GM21717 (cell line): ENCODE measurements at regions not wholly inside any gene's neighbourhood (a gene's known extent, or its start where the extent isn't known, plus 50 kb on each side); places are given as distances from the start of the nearest gene placed in this dataset.
A peak's percentile ranks its signal among the peaks of the same experiment; 100 is the strongest.
"Not testable (repeated sequence)": the region's sequence is repeated elsewhere in the genome, so short reads cannot be mapped to it uniquely, and the experiment has no call there.

Experiments used
- ATAC-seq: cut with Tn5 transposase; IDR thresholded peaks from one replicate; pipeline ENCODE4 v1.9.1; 2021; ENCODE audit warnings: mild to moderate bottlenecking, moderate library complexity; ENCODE audit not compliant: unreplicated experiment

DNA sequence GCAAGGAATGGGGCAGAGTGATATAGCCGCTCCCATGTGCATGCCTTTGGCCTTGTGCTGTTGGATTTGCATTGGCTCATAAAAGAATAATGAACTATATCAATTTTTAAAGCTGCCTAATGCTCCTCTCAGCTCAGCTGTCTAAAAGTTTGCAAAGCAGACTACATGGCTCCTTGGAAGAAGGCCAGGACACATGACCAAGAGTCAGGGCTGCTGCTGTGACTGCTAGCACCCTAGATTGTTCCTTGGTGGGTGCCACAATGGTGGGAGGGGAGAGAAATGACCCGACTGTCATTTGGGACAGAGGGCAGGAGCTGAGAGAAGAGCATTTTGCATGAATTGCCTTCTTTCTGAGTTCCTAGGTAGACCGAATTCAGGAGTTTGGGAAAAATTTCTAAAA lies 307.9 kb downstream of the PDCD6IP start:
- ATAC-seq = no peak

- ATAC-seq = peak; percentile 35
These were observed 308.4 kb downstream of the PDCD6IP start for GRCh38 chr3:34106879-34107278.

- peak; percentile 68 for ATAC-seq
These were observed 309.2 kb downstream of the PDCD6IP start for GRCh38 chr3:34107669-34108068.

DNA sequence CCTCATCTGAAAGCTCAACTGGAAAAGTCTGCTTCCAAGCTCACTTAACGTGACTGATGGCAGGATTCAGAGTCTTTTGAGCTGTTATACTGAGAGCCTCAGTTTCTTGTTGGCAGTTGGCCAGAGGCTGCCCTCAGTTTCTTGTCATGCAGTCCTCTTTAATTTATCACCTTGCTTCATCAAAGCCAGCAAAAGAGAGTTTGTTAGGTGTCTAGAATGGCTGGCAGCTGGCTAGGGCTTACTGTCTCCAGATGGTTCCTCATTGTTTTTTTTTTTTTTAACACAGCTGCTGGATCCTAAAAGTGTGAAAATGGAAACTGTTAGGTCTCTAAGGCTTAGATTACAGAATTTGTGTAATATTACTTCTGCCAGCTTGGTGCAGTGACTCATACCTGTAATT lies 310.6 kb downstream of the PDCD6IP start:
- ATAC-seq = no peak

- ATAC-seq = peak; percentile 47
These were observed 311.4 kb downstream of the PDCD6IP start for GRCh38 chr3:34109846-34110245.

GRCh38 chr3:34111361-34111760 lies 312.9 kb downstream of the PDCD6IP start:
- no peak for ATAC-seq

DNA sequence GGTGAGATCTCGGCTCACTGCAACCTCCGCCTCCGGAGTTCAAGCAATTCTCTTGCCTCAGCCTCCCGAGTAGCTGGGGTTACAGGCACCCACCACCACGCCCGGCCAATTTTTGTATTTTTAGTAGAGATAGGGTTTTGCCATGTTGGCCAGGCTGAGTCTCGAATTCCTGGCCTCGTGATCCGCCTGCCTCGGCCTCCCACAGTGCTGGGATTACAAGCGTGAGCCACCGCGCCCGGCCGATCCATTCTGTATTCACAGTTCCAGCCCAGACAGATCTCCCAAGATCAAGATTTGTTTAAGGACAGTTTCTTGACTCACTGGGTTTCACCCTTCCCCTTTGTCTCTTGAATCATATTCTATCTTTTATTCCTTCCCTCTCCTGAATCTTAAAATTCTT lies 313.8 kb downstream of the PDCD6IP start:
- not testable (repeated sequence) for ATAC-seq

GRCh38 chr3:34131091-34131490 lies 332.7 kb downstream of the PDCD6IP start:
- no peak for ATAC-seq

- ATAC-seq = no peak
These were observed 333.8 kb downstream of the PDCD6IP start for GRCh38 chr3:34132069-34132692.

DNA sequence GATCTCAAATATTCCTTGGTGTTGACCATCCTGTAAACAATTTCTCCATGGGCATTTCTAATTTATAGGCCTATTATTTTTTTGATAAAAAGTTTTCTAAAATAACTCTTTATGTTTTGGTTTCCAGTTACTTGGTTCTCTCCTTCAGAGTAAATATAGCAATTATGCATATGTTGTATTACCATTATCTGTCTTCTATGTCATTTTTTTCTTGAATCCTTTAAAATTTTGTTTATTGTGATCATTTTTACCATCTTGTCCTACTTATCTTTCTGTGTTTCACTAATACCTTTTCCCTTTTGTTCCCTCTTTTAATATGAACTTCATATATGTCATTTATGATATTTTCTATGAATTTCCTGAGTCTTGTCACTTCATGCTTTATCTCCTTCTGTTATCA lies 341.1 kb downstream of the PDCD6IP start:
- no peak for ATAC-seq

GRCh38 chr3:34140616-34141015 lies 342.2 kb downstream of the PDCD6IP start:
- no peak for ATAC-seq

GRCh38 chr3:34141841-34142337 lies 343.5 kb downstream of the PDCD6IP start:
- ATAC-seq = no peak

DNA sequence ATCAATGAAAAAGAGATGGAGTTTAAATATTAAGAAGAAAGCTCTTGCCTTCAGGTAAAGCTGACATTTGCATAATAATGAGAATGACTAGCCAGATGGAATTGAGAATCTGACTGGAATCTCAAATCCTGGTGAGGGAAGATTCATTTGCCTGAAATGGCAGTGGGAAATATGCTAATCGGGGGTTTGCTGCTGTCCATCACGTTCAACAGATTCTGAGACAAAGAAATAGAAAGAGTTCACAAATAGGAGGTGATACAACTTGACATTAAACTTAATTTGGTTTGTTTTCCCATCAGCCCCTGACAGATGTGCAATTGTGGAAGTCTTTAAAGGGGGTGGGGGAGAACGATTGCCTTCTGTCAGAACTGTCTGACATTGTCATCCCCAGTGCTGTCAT lies 347.4 kb downstream of the PDCD6IP start:
- no peak for ATAC-seq

- no peak for ATAC-seq
These were observed 348.2 kb downstream of the PDCD6IP start for GRCh38 chr3:34146596-34146995.

GRCh38 chr3:34150992-34151391 lies 352.6 kb downstream of the PDCD6IP start:
- ATAC-seq = peak; percentile 67

- no peak for ATAC-seq
These were observed 354.2 kb downstream of the PDCD6IP start for GRCh38 chr3:34152656-34153055.

DNA sequence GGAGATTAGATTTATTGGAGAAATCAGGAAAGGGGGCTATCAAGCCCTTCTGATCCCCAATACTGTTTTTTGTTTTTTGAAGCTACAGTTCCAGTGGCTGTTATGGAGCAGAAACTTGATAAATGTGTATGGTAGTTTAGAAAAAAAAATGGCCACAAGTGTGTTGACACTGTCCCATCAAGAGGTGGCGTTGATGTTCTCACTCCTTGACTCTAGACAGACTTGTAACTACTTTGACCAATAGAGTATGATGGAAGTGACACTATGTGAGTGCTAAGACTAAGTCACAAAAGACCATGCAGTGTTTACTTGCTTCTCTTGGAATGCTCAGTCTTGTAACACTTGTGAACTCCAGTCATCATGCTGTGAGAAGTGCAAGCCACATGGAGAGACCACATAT lies 356.7 kb downstream of the PDCD6IP start:
- ATAC-seq = no peak

GRCh38 chr3:34155666-34156065 lies 357.2 kb downstream of the PDCD6IP start:
- ATAC-seq = peak; percentile 74

- no peak for ATAC-seq
These were observed 359.1 kb downstream of the PDCD6IP start for GRCh38 chr3:34157491-34157890.

- no peak for ATAC-seq
These were observed 361.4 kb downstream of the PDCD6IP start for GRCh38 chr3:34159613-34160420.

DNA sequence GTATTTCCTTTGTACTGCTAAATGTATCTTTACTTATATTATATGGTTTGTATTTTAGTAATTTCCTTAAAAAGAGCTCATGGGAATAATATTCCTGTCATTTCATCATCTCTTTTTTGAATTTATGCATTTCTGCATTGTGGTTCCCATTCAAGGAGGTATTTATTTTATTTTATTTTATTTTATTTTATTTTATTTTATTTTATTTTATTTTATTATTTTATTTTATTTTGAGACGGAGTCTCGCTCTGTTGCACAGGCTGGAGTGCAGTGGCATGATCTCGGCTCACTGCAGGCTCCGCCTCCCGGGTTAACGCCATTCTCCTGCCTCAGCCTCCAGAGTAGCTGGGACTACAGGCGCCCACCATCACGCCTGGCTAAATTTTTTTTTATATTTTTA lies 371.2 kb downstream of the PDCD6IP start:
- ATAC-seq = not testable (repeated sequence)

DNA sequence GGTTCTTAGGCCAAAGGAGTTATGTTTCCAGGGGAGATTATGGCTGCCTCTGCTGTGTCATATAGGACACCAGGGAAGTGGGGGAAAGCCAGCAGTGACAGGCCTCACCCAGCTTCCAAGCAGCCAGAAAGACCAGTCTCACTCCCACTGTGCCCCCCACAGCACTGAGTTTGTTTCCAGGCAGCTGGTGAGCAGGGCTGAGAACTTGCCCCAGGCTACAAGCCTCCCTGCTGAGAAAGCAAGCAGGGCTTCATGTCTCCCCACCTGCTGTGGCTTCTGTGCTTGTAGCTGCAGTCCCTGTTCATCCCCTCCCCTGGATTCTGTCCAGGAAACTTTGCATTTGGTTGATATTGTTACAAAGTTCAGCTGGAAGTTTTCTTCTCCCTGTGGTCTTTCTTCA lies 376.3 kb downstream of the PDCD6IP start:
- no peak for ATAC-seq
